ENCODE measurements at regions not wholly inside any gene's neighbourhood (a gene's known extent, or its start where the extent isn't known, plus 50 kb on each side); places are given as distances from the start of the nearest gene placed in this dataset.
"Not testable (repeated sequence)": the region's sequence is repeated elsewhere in the genome, so short reads cannot be mapped to it uniquely, and the experiment has no call there.

GRCh38 chr13:80680786-80681366, 339.9 kb upstream of the SPRY2 start:
- no peaks in the 10 kb centered on the region for H3K36me3 ChIP-seq (ENCODE audit: insufficient read depth, low read length)
- BruUV-seq (replicated peaks): no TSS peak
- no peak overlapping the region for H3K4me2 ChIP-seq (ENCODE audit: low read length)
- no peaks in the 10 kb centered on the region for H3K4me1 ChIP-seq (ENCODE audit: insufficient read depth, low read length, poor library complexity, severe bottlenecking)
- intact Hi-C loops (cut with micrococcal nuclease; ENCODE audit: unreplicated experiment): no loop called here
- H3K9me2 ChIP-seq (ENCODE audit: insufficient read depth, low read length): no peaks in the 10 kb centered on the region
- H2AFZ ChIP-seq (ENCODE audit: low read length): no peak overlapping the region
- CTCF ChIA-PET (ENCODE audit: unreplicated experiment): no interaction called here
- TF ChIP-seq EZH2phosphoT487 (IDR thresholded peaks at IDR 0.05; ENCODE audit: borderline replicate concordance, low read depth, low read length) (no peak), CTCF (conservative IDR thresholded peaks at IDR 0.05; ENCODE audit: low read length) (no peak)
- H3K4me3 ChIP-seq (ENCODE audit: low read depth, low read length, poor library complexity, severe bottlenecking): no peak overlapping the region
- DNase-seq (ENCODE audit: low spot score): no peak
- H3K27ac ChIP-seq (ENCODE audit: low read depth, low read length, poor library complexity, severe bottlenecking): no peak overlapping the region
- no peaks in the 10 kb centered on the region for H4K20me1 ChIP-seq (ENCODE audit: insufficient read depth, low read length)
- H3K9me3 ChIP-seq (ENCODE audit: low read length): no peaks in the 10 kb centered on the region
- POLR2A ChIA-PET: no interaction called here
- no peaks in the 10 kb centered on the region for H3K79me2 ChIP-seq (ENCODE audit: insufficient read depth, low read depth, low read length)

DNA sequence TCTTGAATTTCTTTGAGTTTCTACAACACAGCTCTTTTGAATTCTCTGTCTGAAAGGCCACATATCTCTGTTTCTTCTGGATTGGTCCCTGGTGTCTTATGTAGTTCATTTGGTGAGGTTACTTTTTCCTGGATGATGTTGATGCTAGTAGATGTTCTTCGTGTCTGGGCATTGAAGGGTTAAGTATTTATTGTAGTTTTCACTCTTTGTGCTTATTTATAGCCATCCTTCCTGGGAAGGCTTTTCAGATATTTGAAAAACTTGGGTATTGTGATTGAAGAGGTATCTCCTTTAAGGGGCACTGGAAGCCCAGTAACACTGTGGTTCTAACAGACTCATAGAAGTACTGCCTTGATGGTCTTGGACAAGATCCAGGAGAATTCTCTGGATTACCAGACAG, 338.5 kb upstream of the SPRY2 start:
- no peak overlapping the region for H3K4me3 ChIP-seq (ENCODE audit: low read depth, low read length, poor library complexity, severe bottlenecking)
- H3K79me2 ChIP-seq (ENCODE audit: insufficient read depth, low read depth, low read length): no peaks in the 10 kb centered on the region
- TF ChIP-seq EZH2phosphoT487 (IDR thresholded peaks at IDR 0.05; ENCODE audit: borderline replicate concordance, low read depth, low read length) (no peak), CTCF (conservative IDR thresholded peaks at IDR 0.05; ENCODE audit: low read length) (no peak)
- H4K20me1 ChIP-seq (ENCODE audit: insufficient read depth, low read length): no peaks in the 10 kb centered on the region
- no peak overlapping the region for H2AFZ ChIP-seq (ENCODE audit: low read length)
- H3K9me2 ChIP-seq (ENCODE audit: insufficient read depth, low read length): no peaks in the 10 kb centered on the region
- no peaks in the 10 kb centered on the region for H3K9me3 ChIP-seq (ENCODE audit: low read length)
- intact Hi-C loops (cut with micrococcal nuclease; ENCODE audit: unreplicated experiment): no loop called here
- ChIA-PET CTCF (ENCODE audit: unreplicated experiment) (no interaction called here), POLR2A (no interaction called here)
- H3K4me1 ChIP-seq (ENCODE audit: insufficient read depth, low read length, poor library complexity, severe bottlenecking): no peaks in the 10 kb centered on the region
- H3K27ac ChIP-seq (ENCODE audit: low read depth, low read length, poor library complexity, severe bottlenecking): no peak overlapping the region
- DNase-seq (ENCODE audit: low spot score): no peak
- no peaks in the 10 kb centered on the region for H3K36me3 ChIP-seq (ENCODE audit: insufficient read depth, low read length)
- BruUV-seq (replicated peaks): no TSS peak
- H3K4me2 ChIP-seq (ENCODE audit: low read length): no peak overlapping the region

- POLR2A ChIA-PET: no interaction called here
- intact Hi-C loops (cut with micrococcal nuclease; ENCODE audit: unreplicated experiment): no loop called here
- H2AFZ ChIP-seq (ENCODE audit: low read length): no peak overlapping the region
- DNase-seq (ENCODE audit: low spot score): no peak
- H3K9me3 ChIP-seq (ENCODE audit: low read length): no peaks in the 10 kb centered on the region
- no TSS peak for BruUV-seq (replicated peaks)
- H3K4me1 ChIP-seq (ENCODE audit: insufficient read depth, low read length, poor library complexity, severe bottlenecking): no peaks in the 10 kb centered on the region
- no peaks in the 10 kb centered on the region for H3K36me3 ChIP-seq (ENCODE audit: insufficient read depth, low read length)
- no peak overlapping the region for H3K4me2 ChIP-seq (ENCODE audit: low read length)
- no peaks in the 10 kb centered on the region for H3K9me2 ChIP-seq (ENCODE audit: insufficient read depth, low read length)
- H3K79me2 ChIP-seq (ENCODE audit: insufficient read depth, low read depth, low read length): no peaks in the 10 kb centered on the region
- no peak overlapping the region for H3K27ac ChIP-seq (ENCODE audit: low read depth, low read length, poor library complexity, severe bottlenecking)
- no peak overlapping the region for H3K4me3 ChIP-seq (ENCODE audit: low read depth, low read length, poor library complexity, severe bottlenecking)
- TF ChIP-seq EZH2phosphoT487 (IDR thresholded peaks at IDR 0.05; ENCODE audit: borderline replicate concordance, low read depth, low read length) (no peak), CTCF (conservative IDR thresholded peaks at IDR 0.05; ENCODE audit: low read length) (no peak)
- H4K20me1 ChIP-seq (ENCODE audit: insufficient read depth, low read length): no peaks in the 10 kb centered on the region
- CTCF ChIA-PET (ENCODE audit: unreplicated experiment): no interaction called here
Observed at GRCh38 chr13:80677227-80677626, 336.3 kb upstream of the SPRY2 start.

GRCh38 chr13:80675442-80675841, 334.5 kb upstream of the SPRY2 start:
- DNase-seq (ENCODE audit: low spot score); H3K4me2 ChIP-seq (ENCODE audit: low read length); H3K4me1 ChIP-seq (ENCODE audit: insufficient read depth, low read length, poor library complexity, severe bottlenecking); BruUV-seq (replicated peaks); H3K4me3 ChIP-seq (ENCODE audit: low read depth, low read length, poor library complexity, severe bottlenecking); intact Hi-C loops (cut with micrococcal nuclease; ENCODE audit: unreplicated experiment); POLR2A ChIA-PET; CTCF ChIA-PET (ENCODE audit: unreplicated experiment); H3K9me2 ChIP-seq (ENCODE audit: insufficient read depth, low read length); H4K20me1 ChIP-seq (ENCODE audit: insufficient read depth, low read length); H3K36me3 ChIP-seq (ENCODE audit: insufficient read depth, low read length); H3K79me2 ChIP-seq (ENCODE audit: insufficient read depth, low read depth, low read length); H3K27ac ChIP-seq (ENCODE audit: low read depth, low read length, poor library complexity, severe bottlenecking); H3K9me3 ChIP-seq (ENCODE audit: low read length); H2AFZ ChIP-seq (ENCODE audit: low read length): not testable (repeated sequence)
